EH (cell line): ENCODE measurements at regions not wholly inside any gene's neighbourhood (a gene's known extent, or its start where the extent isn't known, plus 50 kb on each side); places are given as distances from the start of the nearest gene placed in this dataset.
"Not testable (repeated sequence)": the region's sequence is repeated elsewhere in the genome, so short reads cannot be mapped to it uniquely, and the experiment has no call there.

Source experiments
- DNase-seq: peaks from one replicate; pipeline ENCODE4 v3.0.0-alpha.2; 2015; ENCODE audit warnings: low read depth

GRCh38 chr13:108003626-108004025 lies 211.7 kb downstream of the LIG4 start:
- no peak for DNase-seq

DNA sequence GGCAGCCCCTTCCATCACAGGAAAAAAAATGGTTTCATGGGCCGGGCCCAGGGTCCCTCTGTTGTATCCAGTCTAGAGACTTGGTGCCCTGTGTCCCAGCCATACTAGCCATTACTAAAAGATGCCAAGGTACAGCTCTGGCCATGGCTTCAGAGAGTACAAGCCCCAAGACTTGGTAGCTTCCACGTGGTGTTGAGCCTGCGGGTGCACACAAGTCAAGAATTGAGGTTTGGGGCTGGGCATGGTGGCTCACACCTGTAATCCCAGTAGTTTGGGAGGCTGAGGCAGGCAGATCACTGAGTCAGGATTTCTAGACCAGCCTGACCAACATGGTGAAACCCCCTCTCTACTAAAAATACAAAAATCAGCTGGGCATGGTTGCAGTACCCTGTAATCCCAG lies 214.3 kb downstream of the LIG4 start:
- DNase-seq: no peak

DNA sequence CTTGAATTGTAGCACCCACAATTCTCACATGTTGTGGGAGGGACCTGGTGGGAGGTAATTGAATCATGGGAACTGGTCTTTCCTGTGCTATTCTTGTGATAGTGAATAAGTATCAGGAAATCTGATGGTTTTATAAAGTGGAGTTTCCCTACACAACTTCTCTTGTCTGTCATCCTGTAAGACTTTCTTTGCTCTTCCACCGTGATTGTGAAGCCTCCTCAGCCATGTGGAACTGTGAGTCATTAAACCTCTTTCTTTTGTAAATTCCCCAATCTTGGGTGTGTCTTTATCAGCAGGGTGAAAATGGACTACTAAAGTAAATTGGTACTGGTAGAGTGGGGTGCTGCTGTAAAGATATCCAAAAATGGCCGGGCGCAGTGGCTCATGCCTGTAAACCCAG lies 215.6 kb downstream of the LIG4 start:
- DNase-seq: no peak

DNA sequence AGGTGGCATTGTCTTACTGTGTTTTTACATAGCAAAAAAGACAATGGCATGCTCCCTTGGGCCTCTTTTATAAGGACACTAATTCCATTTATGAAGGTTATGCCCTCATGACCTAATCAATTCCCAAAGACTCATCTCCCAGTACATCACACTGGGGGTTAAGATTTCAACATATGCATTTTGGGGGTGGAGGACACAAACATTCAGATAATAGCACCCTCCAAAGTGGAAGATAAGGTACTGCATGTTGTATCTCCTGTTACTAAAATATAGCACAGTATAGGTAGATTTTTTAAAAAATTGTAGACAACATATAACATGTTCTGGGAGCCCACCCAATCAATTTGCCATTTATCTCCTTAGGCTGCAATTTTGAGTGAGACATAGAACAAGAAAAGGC lies 221.2 kb downstream of the LIG4 start:
- DNase-seq: no peak

GRCh38 chr13:107993239-107993949 lies 221.9 kb downstream of the LIG4 start:
- DNase-seq: no peak

- DNase-seq: no peak
Measured at GRCh38 chr13:107992542-107992941, 222.8 kb downstream of the LIG4 start.

GRCh38 chr13:107977071-107977574 lies 238.2 kb downstream of the LIG4 start:
- no peak for DNase-seq

DNA sequence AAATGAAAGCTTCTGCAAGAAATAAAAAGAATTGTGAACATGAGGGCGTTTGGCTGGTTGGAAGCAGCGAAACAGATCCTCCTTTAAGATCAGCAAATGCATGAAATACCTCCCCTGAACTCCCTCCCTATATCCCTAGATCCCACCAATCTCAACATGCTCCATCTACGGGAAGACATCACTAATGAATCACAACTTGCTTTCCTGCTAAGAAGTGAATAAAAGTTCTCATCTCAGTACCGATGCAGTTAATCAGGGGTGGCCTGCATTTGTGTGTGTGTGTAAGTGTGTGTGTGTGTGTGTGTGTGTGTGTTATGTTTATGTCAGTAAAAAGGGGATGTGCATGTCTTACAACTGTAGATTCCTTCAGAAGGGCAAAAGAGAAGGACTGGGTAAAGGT lies 238.7 kb downstream of the LIG4 start:
- no peak for DNase-seq

GRCh38 chr13:107974409-107974808 lies 240.9 kb downstream of the LIG4 start:
- no peak for DNase-seq

- DNase-seq: no peak
Measured at GRCh38 chr13:107969546-107969945, 245.8 kb downstream of the LIG4 start.

DNA sequence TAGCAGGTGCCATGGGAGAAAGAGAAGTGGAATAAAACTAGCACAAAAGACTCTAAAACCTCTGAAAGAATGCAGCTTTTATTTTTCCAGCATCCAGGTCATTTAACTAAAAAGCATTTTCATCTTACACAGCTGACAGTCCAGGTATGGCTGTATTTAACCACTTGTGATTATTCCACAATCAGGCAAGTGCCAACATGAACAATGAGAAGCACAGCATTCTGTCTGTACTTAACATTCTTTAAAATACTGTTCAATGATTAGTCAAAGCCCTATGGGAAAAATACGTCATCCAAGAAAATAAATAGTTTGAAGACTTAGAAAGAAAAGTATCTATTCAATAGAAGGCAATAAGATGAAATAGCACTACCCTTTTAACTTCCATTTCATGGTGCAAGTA lies 246.9 kb downstream of the LIG4 start:
- no peak for DNase-seq

DNA sequence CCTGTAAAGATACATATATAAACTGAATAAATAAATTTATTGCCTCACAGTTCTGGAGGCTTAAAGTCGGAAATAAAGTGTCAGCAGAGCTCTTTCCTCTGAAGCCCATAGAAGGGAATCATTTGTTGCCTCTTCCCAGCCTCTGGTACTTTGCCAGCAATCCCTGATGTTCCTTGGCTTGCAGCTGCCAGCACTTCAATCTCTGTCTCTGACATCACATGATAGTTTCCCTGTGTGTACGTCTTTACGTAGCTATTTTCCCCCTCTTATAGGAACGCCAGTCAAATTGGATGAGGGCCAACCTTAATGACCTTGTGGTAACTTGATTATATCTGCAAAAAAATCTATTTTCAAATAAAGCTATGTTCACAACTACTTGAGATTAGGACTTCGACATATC lies 250.9 kb downstream of the LIG4 start:
- no peak for DNase-seq

DNA sequence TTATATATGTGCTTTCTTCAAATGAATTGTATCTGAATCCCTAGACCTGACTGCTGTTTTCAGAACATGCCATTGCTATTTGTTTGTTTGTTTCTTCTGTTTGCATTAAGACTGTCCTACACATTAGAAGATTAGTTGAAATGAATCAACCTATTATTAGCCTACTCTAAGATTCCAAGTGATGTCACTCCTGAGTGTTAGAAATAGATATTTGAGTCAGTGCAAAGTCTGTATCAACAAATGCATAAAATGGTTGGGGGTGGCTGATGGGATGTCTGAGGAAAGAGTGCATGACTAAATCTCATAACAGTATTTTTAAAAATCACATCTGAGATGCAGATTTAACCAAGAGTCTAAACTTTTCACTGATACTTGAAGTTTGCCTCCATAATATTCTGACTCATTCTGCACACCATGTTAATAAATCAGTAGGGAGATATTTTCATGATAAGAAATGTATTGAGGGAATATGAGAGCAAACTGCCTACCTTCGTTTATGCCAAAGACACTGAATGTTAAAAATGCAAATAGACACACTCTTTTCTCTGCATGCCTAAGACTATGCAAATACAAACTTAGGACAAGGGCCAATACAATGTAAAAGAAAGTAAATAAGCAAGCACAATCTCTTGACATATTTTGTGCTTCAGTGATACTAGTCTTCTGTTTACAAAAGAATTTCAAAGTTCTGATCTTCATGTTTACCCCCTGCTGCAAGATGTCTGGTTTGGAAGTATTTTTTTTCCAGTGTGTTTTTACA lies 253.3 kb downstream of the LIG4 start:
- no peak for DNase-seq

GRCh38 chr13:107960301-107960700 lies 255.0 kb downstream of the LIG4 start:
- no peak for DNase-seq

DNA sequence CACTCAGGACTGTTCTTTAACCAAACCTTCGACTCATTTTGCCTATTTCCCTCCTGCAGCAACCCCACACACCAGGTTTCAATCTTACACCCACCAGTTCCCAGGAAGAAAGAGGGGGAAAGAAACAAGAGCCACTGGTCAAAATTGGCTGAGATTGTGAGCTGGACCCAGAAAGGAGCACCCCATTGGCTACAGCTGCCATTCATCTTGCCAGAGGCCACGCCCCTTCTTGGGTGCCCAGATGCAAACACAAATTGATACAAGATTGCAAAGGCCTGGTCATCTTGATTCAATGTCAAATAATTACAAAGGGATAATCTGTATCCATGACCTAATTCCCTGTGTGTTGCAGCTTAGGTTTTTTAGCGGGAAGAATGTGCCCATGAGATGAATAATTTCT lies 258.4 kb downstream of the LIG4 start:
- no peak for DNase-seq

- DNase-seq: no peak
Measured at GRCh38 chr13:107942030-107942617, 273.2 kb downstream of the LIG4 start.

DNA sequence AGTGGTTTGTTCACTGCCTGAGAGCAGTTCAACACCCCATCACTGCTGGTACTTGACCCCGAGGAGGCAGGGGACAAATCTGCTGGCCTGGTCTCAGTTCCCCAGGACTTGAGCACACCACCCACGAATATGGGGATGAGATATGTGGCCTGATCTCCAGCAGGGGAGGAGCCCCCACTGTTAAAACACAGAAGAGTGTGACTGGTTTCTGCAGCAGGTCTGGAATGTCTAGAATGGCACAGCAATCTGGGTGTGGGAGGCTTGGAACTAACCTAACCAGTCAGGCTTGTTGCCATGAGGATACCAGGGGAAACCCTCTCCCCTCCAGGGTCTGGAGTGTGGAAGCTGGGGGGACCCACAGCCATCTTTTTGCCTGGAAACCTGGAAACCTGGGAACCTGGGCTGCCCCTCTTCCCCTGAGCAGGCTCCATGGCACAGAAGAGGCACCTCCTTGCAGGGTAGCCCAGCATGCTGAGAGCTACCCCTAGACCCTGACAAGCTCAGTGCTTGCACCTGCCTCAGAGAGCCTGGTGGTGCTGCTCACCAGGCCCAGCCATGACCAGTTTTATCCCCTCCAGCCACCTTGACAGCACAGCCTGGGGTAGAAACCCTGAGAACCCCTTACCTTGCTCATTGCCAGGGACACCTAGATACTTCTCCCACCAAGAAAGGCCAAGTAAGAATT lies 273.8 kb downstream of the LIG4 start:
- no peak for DNase-seq

GRCh38 chr13:107937848-107938247 lies 277.5 kb downstream of the LIG4 start:
- no peak for DNase-seq

GRCh38 chr13:107931056-107931455 lies 284.3 kb downstream of the LIG4 start:
- no peak for DNase-seq

GRCh38 chr13:107928762-107929161 lies 286.6 kb downstream of the LIG4 start:
- DNase-seq: no peak

- no peak for DNase-seq
Measured at GRCh38 chr13:107927557-107927956, 287.8 kb downstream of the LIG4 start.

GRCh38 chr13:107926515-107926914 lies 288.8 kb downstream of the LIG4 start:
- not testable (repeated sequence) for DNase-seq

DNA sequence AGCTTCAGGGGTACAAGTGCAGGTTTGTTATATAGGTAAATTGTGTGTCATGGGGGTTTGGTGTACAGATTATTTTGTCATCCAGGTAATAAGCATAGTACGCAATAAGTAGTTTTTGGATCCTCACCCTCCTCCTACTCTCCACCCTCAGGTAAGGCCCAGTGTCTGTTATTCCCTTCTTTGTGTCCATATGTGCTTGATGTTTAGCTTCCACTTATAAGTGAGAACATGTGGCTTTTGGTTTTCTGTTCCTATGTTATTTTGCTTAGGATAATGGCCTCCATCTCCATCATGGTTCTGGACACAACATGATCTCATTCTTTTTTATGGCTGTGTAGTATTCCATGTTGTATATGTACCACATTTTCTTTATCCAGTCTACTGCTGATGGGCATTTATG lies 298.4 kb downstream of the LIG4 start:
- not testable (repeated sequence) for DNase-seq
